Testis (tissue), 2 donors: ENCODE measurements at regions not wholly inside any gene's neighbourhood (a gene's known extent, or its start where the extent isn't known, plus 50 kb on each side); places are given as distances from the start of the nearest gene placed in this dataset.

Experiments
- DNase-seq: peaks from one replicate; pipeline ENCODE4 v3.0.0-alpha.2; 2019
- H3K27ac ChIP-seq, 2 donors: fragments of 200-600 bp; sonication (generic); one replicate each; pipeline ENCODE4 v1.5.1; 2019
- H3K27me3 ChIP-seq: fragments of 200-600 bp; sonication (generic); one replicate; pipeline ENCODE4 v1.5.1; 2019
- H3K36me3 ChIP-seq: fragments of 200-600 bp; sonication (generic); one replicate; pipeline ENCODE4 v1.5.1; 2017; ENCODE audit warnings: low read depth; ENCODE audit errors: missing control alignments
- H3K4me1 ChIP-seq: fragments of 200-600 bp; sonication (generic); one replicate; pipeline ENCODE4 v1.5.1; 2019
- H3K4me3 ChIP-seq, 2 donors: fragments of 200-600 bp; sonication (generic); one replicate each; pipeline ENCODE4 v1.5.1; 2017 to 2019
- H3K9me3 ChIP-seq: fragments of 200-600 bp; sonication (generic); one replicate; pipeline ENCODE4 v1.5.1; 2017
- CTCF ChIP-seq, 3 experiments: fragments of 450-650 bp in 2 of 3; fragments of 200-600 bp in 1 of 3; sonication (generic) in 1 of 3; IDR thresholded peaks; one replicate each; pipeline ENCODE4 v1.5.1; 2016 to 2019; ENCODE audit warnings: antibody characterized with exemption in 3 of 3, mild to moderate bottlenecking in 2 of 3, moderate library complexity in 1 of 3
- POLR2A ChIP-seq: fragments of 450-650 bp; IDR thresholded peaks from one replicate; pipeline ENCODE4 v1.6.1; 2017; ENCODE audit warnings: antibody characterized with exemption, mild to moderate bottlenecking, moderate library complexity
- WGBS, 2 donors: methylation state at CpG; one replicate each; pipeline ENCODE4 v1.1.5; 2018; 5-methylcytosine and 5-hydroxymethylcytosine counted together
- intact Hi-C: fragments of 100-400 bp; cut with DNase I; formaldehyde crosslinking; loops from one replicate; pipeline ENCODE4 v1.15.1; 2023; ENCODE audit warnings: low total_unique reads

DNA sequence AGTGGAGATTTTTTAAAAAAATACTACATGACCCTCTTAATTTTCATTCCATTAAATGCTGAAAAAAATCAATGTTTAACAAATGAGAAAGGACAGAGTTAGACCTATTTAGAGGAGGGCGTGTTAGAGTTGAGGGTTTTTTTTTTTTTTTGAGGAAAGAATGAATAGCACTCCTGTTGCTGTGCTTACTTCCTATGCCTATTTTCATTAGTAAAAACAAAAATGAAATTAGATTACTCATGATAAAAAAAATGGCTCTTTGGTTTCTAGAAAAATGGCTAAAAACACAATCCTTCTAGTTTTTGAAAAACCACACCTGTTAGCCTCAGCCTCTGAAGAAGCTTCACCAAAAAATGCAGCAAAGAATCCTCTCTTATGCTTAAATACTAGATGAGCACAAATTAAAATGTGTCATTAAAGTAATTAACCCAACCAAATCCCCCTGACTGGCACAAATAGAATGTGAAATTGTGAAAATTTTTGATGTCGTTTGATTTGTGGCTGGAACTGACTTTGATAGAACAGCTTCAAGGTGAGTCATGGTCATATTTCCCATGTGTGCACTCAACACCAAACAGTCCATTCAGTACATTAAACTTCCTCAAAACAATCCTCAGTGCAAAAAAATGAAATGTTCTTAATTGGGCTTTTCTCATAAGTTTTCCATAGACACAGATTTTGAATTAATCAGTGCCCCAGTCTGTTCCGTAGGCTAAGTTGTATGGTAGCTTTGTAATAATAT is 98.0 kb downstream of the MACIR start:
- WGBS, 2 donors, result 86 to 89% methylated on average over 3 of the region's 3 CpGs
- TF ChIP-seq POLR2A, result no peak
- no peak for TF ChIP-seq CTCF (IDR thresholded peaks at IDR 0.05)
- Histone ChIP-seq H3K4me1 (no peaks in the 10 kb centered on the region), H3K4me3 (no peak overlapping the region), H3K36me3 (no peaks in the 10 kb centered on the region), H3K27ac (no peak overlapping the region), H3K9me3 (no peaks in the 10 kb centered on the region), H3K27me3 (no peaks in the 10 kb centered on the region)
- intact Hi-C loops, result no loop called here
- no peak for DNase-seq

DNA sequence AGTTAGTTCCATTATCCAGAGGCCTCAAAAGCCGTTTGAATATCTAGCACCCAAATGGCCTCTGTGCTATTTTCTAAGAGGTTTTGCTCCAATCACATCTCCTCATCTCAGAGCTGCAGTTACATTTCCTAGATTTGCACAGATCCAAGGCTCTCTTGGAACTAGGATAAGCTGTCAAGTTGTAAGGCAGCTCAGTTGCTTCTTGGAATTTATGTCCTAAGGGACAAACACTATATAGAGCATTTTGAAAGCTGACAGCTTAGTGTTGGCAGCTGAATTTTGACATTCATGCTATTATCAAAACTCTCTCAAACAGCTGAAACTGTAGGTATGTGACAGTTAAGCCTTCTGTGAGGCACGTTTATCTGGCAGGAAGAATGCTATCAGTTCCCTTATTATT is 97.0 kb downstream of the MACIR start:
- intact Hi-C loops, result no loop called here
- no peak for DNase-seq
- WGBS, 2 donors, result 22% methylated on average over 2 of the region's 2 CpGs

GRCh38 chr5:103354446-103354845 is 95.9 kb downstream of the MACIR start:
- TF ChIP-seq POLR2A (no peak), CTCF (IDR thresholded peaks at IDR 0.05) (no peak)
- no peaks in the 10 kb centered on the region for H3K27me3 ChIP-seq
- no peaks in the 10 kb centered on the region for H3K4me1 ChIP-seq
- WGBS, 2 donors, result 84 to 90% methylated on average over 4 of the region's 4 CpGs
- DNase-seq, result no peak
- intact Hi-C loops, result no loop called here
- H3K36me3 ChIP-seq, result no peaks in the 10 kb centered on the region
- H3K9me3 ChIP-seq, result no peaks in the 10 kb centered on the region
- H3K4me3 ChIP-seq, result no peak overlapping the region
- no peak overlapping the region for H3K27ac ChIP-seq

More for the DNA sequence above, 97.0 kb downstream of the MACIR start:
- no peak overlapping the region for H3K27ac ChIP-seq
- H3K4me3 ChIP-seq, result no peak overlapping the region
- TF ChIP-seq CTCF (IDR thresholded peaks at IDR 0.05) (no peak), POLR2A (no peak)
- no peaks in the 10 kb centered on the region for H3K36me3 ChIP-seq
- H3K4me1 ChIP-seq, result no peaks in the 10 kb centered on the region
- no peaks in the 10 kb centered on the region for H3K9me3 ChIP-seq
- no peaks in the 10 kb centered on the region for H3K27me3 ChIP-seq

- H3K4me3 ChIP-seq, result no peak overlapping the region
- H3K4me1 ChIP-seq, result no peaks in the 10 kb centered on the region
- no peak for DNase-seq
- no peaks in the 10 kb centered on the region for H3K36me3 ChIP-seq
- TF ChIP-seq CTCF (IDR thresholded peaks at IDR 0.05), result no peak
- TF ChIP-seq POLR2A, result no peak
- intact Hi-C loops, result no loop called here
- H3K27ac ChIP-seq, result no peak overlapping the region
- 84 to 100% methylated on average over 1 of the region's 1 CpG for WGBS, 2 donors
- H3K9me3 ChIP-seq, result no peaks in the 10 kb centered on the region
- no peaks in the 10 kb centered on the region for H3K27me3 ChIP-seq
Measured at GRCh38 chr5:103353581-103353980, 95.0 kb downstream of the MACIR start.
